HepG2 (cell line): ENCODE measurements at regions not wholly inside any gene's neighbourhood (a gene's known extent, or its start where the extent isn't known, plus 50 kb on each side); places are given as distances from the start of the nearest gene placed in this dataset.

ENCODE experiments used
- ATAC-seq: fragments of 200-7000 bp; cut with Tn5 transposase; 3 replicates; pipeline ENCODE4 v1.9.1; 2020; ENCODE audit warnings: mild to moderate bottlenecking, moderate library complexity
- BruUV-seq: library from RNA; stranded (reverse); fragments of 400-500 nt; replicated peaks from 2 replicates; lab custom pipeline; 2021; lab: Mats Ljungman, UMichigan
- CTCF ChIA-PET: fragments of 300-600 bp; formaldehyde crosslinking; extraction: SDS; loops from one replicate; lab custom pipeline; 2021; ENCODE audit warnings: low total read pairs, inconsistent platforms, low intra/inter-chr PET ratio; lab: Yijun Ruan, JAX
- POLR2A ChIA-PET: fragments of 350-600 bp; sonication (Branson Sonifier 250); formaldehyde crosslinking; loops from one replicate; lab custom pipeline; 2020; ENCODE audit warnings: antibody characterized with exemption, inconsistent platforms; lab: Yijun Ruan, JAX
- DNase-seq: peaks from one replicate; pipeline ENCODE4 v3.0.0-alpha.2; 2015; ENCODE audit warnings: low spot score
- FAIRE-seq: peaks from 3 replicates; lab custom pipeline; 2011; peaks lifted over from hg19 to GRCh38; lab: Jason Lieb, UNC
- H2AFZ ChIP-seq: one replicate; pipeline ENCODE4 v1.6.1; 2011; ENCODE audit warnings: low read length, inconsistent platforms
- H3K27ac ChIP-seq: fragments of 300-600 bp; 3 replicates; pipeline ENCODE4 v1.8.0; 2011; ENCODE audit warnings: mixed run types, mild to moderate bottlenecking, mixed read lengths, low read length, inconsistent platforms; ENCODE audit not compliant: insufficient read depth; ENCODE audit errors: extremely low read length
- H3K27me3 ChIP-seq, 2 experiments: fragments of 200-600 bp in 1 of 2; 2 replicates in 1 of 2; 3 replicates in 1 of 2; pipeline versions ENCODE4 v1.6.0 to v1.8.0; 2011; ENCODE audit warnings: low read length in 2 of 2, mild to moderate bottlenecking in 2 of 2, moderate library complexity in 2 of 2, inconsistent platforms in 1 of 2; ENCODE audit not compliant: insufficient read depth in 2 of 2, control insufficient read depth in 1 of 2
- H3K36me3 ChIP-seq, 2 experiments: fragments of 200-600 bp in 1 of 2; replicated peaks in 1 of 2; 2 replicates in 1 of 2; 3 replicates in 1 of 2; pipeline versions ENCODE4 v1.5.1 to v1.8.0; 2011; ENCODE audit warnings: low read length in 2 of 2, inconsistent platforms in 1 of 2; ENCODE audit not compliant: insufficient read depth in 2 of 2, control insufficient read depth in 1 of 2
- H3K4me1 ChIP-seq: 2 replicates; pipeline ENCODE4 v1.5.1; 2012; ENCODE audit warnings: low read length, inconsistent platforms; ENCODE audit not compliant: insufficient read depth
- H3K4me2 ChIP-seq: 2 replicates; pipeline ENCODE4 v1.6.0; 2011; ENCODE audit warnings: low read depth, low read length, inconsistent platforms
- H3K4me3 ChIP-seq, 3 experiments: fragments of 200-600 bp in 1 of 3; sonication (generic), shearing (Covaris generic) in 1 of 3; replicated peaks in 1 of 3; 2 replicates each; pipeline ENCODE4 v1.5.1; 2011 to 2016; ENCODE audit warnings: low read length in 3 of 3, inconsistent platforms in 2 of 3, low read depth in 2 of 3, mild to moderate bottlenecking in 2 of 3, control low read depth in 1 of 3, mixed read lengths in 1 of 3; ENCODE audit not compliant: insufficient read depth in 1 of 3
- H3K79me2 ChIP-seq: one replicate; pipeline ENCODE4 v1.6.1; 2011; ENCODE audit warnings: low read length, inconsistent platforms; ENCODE audit not compliant: insufficient read depth
- H3K9ac ChIP-seq: 2 replicates; pipeline ENCODE4 v1.6.0; 2011; ENCODE audit warnings: mild to moderate bottlenecking, low read depth, low read length, inconsistent platforms; ENCODE audit not compliant: insufficient read depth
- H3K9me3 ChIP-seq: 2 replicates; pipeline ENCODE4 v1.5.1; 2012; ENCODE audit warnings: mild to moderate bottlenecking, low read length
- H4K20me1 ChIP-seq: 2 replicates; pipeline ENCODE4 v1.6.0; 2011; ENCODE audit warnings: inconsistent platforms, mild to moderate bottlenecking, low read length, moderate library complexity; ENCODE audit not compliant: insufficient read depth
- ATF6 ChIP-seq: sonication (generic); formaldehyde crosslinking; conservative IDR thresholded peaks from 2 replicates; pipeline ENCODE4 v1.4.0; 2020; ENCODE audit warnings: missing genetic modification reagents
- CCAR2 ChIP-seq: fragments of 200-400 bp; formaldehyde crosslinking; optimal IDR thresholded peaks from 2 replicates; pipeline ENCODE3; 2018; ENCODE audit warnings: low read depth, mild to moderate bottlenecking, low read length, moderate library complexity
- CHCHD3 ChIP-seq: sonication (generic); formaldehyde crosslinking; IDR thresholded peaks from 2 replicates; pipeline ENCODE4 v1.8.0; 2022; ENCODE audit warnings: mild to moderate bottlenecking, missing genetic modification reagents, moderate library complexity
- DNMT1 ChIP-seq: sonication (generic); formaldehyde crosslinking; IDR thresholded peaks from 2 replicates; pipeline ENCODE4 v1.5.1; 2020; ENCODE audit warnings: mild to moderate bottlenecking, missing genetic modification reagents
- GPN1 ChIP-seq: sonication (generic); formaldehyde crosslinking; IDR thresholded peaks from 2 replicates; pipeline ENCODE4 v1.5.1; 2020; ENCODE audit warnings: missing genetic modification reagents, borderline replicate concordance
- IRF1 ChIP-seq: sonication (generic); formaldehyde crosslinking; IDR thresholded peaks from 2 replicates; pipeline ENCODE4 v1.4.0; 2020; ENCODE audit warnings: low read depth, mild to moderate bottlenecking, missing genetic modification reagents
- KLF6 ChIP-seq: IDR thresholded peaks from 2 replicates; pipeline ENCODE4 v1.8.0; 2016; ENCODE audit warnings: missing biosample characterization, missing genetic modification reagents
- NR1H2 ChIP-seq: sonication (generic); formaldehyde crosslinking; IDR thresholded peaks from 2 replicates; pipeline ENCODE4 v1.8.1; 2022; ENCODE audit warnings: low read depth, missing genetic modification reagents, borderline replicate concordance
- PAF1 ChIP-seq: IDR thresholded peaks from 2 replicates; pipeline ENCODE4 v1.6.1; 2016; ENCODE audit warnings: missing genetic modification reagents, missing compliant biosample characterization
- PHB2 ChIP-seq: fragments of 450-650 bp; IDR thresholded peaks from 2 replicates; pipeline ENCODE4 v1.6.1; 2018; ENCODE audit not compliant: partially characterized antibody
- SALL2 ChIP-seq: sonication (generic); formaldehyde crosslinking; IDR thresholded peaks from 2 replicates; pipeline ENCODE4 v1.8.1; 2023; ENCODE audit warnings: mild to moderate bottlenecking, missing genetic modification reagents, inconsistent platforms
- ZFP91 ChIP-seq: sonication (generic); formaldehyde crosslinking; IDR thresholded peaks from 2 replicates; pipeline ENCODE4 v1.9.0; 2022; ENCODE audit warnings: missing genetic modification reagents, mild to moderate bottlenecking, borderline replicate concordance
- ZNF274 ChIP-seq: sonication (generic); formaldehyde crosslinking; IDR thresholded peaks from 2 replicates; pipeline ENCODE4 v1.5.1; 2020; ENCODE audit warnings: mild to moderate bottlenecking, missing genetic modification reagents
- ZNF501 ChIP-seq: sonication (generic); formaldehyde crosslinking; IDR thresholded peaks from 2 replicates; pipeline ENCODE4 v1.5.1; 2020; ENCODE audit warnings: mild to moderate bottlenecking, moderate library complexity, missing genetic modification reagents
- ZNF564 ChIP-seq: sonication (generic); formaldehyde crosslinking; IDR thresholded peaks from 2 replicates; pipeline ENCODE4 v1.8.1; 2023; ENCODE audit warnings: mild to moderate bottlenecking, missing genetic modification reagents
- ZNF609 ChIP-seq: sonication (generic); formaldehyde crosslinking; IDR thresholded peaks from 2 replicates; pipeline ENCODE4 v1.4.0; 2020; ENCODE audit warnings: mild to moderate bottlenecking, missing genetic modification reagents, borderline replicate concordance
- WGBS: methylation state at CpG from one replicate; pipeline ENCODE4 v1.1.6; 2017; ENCODE audit warnings: low lambda C conversion rate; 5-methylcytosine and 5-hydroxymethylcytosine counted together
- in situ Hi-C: cut with HindIII; loops from 2 replicates; pipeline ENCODE4 v1.10.0; 2017; ENCODE audit warnings: low pct_unique_long_range_greater_than_20kb; ENCODE audit not compliant: extremely low pct_ligation_motif_present
- intact Hi-C: fragments of 100-400 bp; cut with micrococcal nuclease; formaldehyde crosslinking; loops from one replicate; pipeline ENCODE4 v1.10.0; 2022; ENCODE audit not compliant: unreplicated experiment

GRCh38 chr18:56391931-56392590, 246.3 kb downstream of the TXNL1 start:
- DNase-seq: no peak
- WGBS: 11% methylated on average over 3 of the region's 3 CpGs
- Histone ChIP-seq H3K79me2 (no peaks in the 10 kb centered on the region), H3K4me3 (no peak overlapping the region), H3K9me3 (no peaks in the 10 kb centered on the region), H3K4me1 (no peaks in the 10 kb centered on the region), H3K36me3 (no peaks in the 10 kb centered on the region), H3K27me3 (no peaks in the 10 kb centered on the region), H3K27ac (no peak overlapping the region), H2AFZ (no peak overlapping the region), H3K4me2 (no peak overlapping the region), H3K9ac (no peak overlapping the region), H4K20me1 (no peaks in the 10 kb centered on the region)
- BruUV-seq: no TSS peak
- ATAC-seq: no peak
- ChIA-PET POLR2A (no interaction called here), CTCF (no interaction called here)
- TF ChIP-seq ZFP91 (CRISPR knock-in tag): no peak
- no peak for TF ChIP-seq NR1H2
- TF ChIP-seq CCAR2: no peak
- TF ChIP-seq ZNF274: no peak
- TF ChIP-seq ATF6 (CRISPR knock-in tag): no peak
- no peak for TF ChIP-seq ZNF564 (CRISPR knock-in tag)
- TF ChIP-seq CHCHD3 (CRISPR knock-in tag): no peak
- no peak for TF ChIP-seq SALL2 (CRISPR knock-in tag)
- TF ChIP-seq ZNF609: no peak
- no peak for TF ChIP-seq DNMT1 (CRISPR knock-in tag)
- TF ChIP-seq KLF6 (CRISPR knock-in tag): no peak
- TF ChIP-seq GPN1 (CRISPR knock-in tag): no peak
- no peak for TF ChIP-seq PAF1 (CRISPR knock-in tag)
- no peak for TF ChIP-seq PHB2
- TF ChIP-seq IRF1 (CRISPR knock-in tag): no peak
- no peak for TF ChIP-seq ZNF501 (CRISPR knock-in tag)
- in situ Hi-C loops (no loop called here), intact Hi-C loops (no loop called here)
- no peak for FAIRE-seq
